Spleen (tissue), 7 donors: ENCODE measurements at regions not wholly inside any gene's neighbourhood (a gene's known extent, or its start where the extent isn't known, plus 50 kb on each side); places are given as distances from the start of the nearest gene placed in this dataset.

Experiments
- CTCF ChIP-seq, 11 experiments: fragments of 200-600 bp in 7 of 11; fragments of 450-650 bp in 4 of 11; sonication (generic) in 4 of 11; IDR thresholded peaks in 8 of 11; conservative IDR thresholded peaks in 3 of 11; 1 replicate in 7 of 11; 2 replicates in 4 of 11; pipeline versions ENCODE4 v1.4.0 to v1.8.0; 2016 to 2021; ENCODE audit warnings: antibody characterized with exemption in 11 of 11, inconsistent platforms in 4 of 11, mild to moderate bottlenecking in 1 of 11
- POLR2A ChIP-seq, 3 donors: fragments of 450-650 bp; IDR thresholded peaks; one replicate each; pipeline ENCODE4 v1.5.1; 2017; ENCODE audit warnings: antibody characterized with exemption in 3 of 3, mild to moderate bottlenecking in 1 of 3
- POLR2AphosphoS5 ChIP-seq, 3 donors: sonication (generic); formaldehyde crosslinking; IDR thresholded peaks; one replicate each; pipeline ENCODE4 v1.5.1; 2017; ENCODE audit warnings: antibody characterized with exemption in 3 of 3
- donor health status: DM: no; HTN: no; CAD: no; lungs with moderate emphysema.
- donor health status: DM: no; HTN: no; CAD: no.
- donor health status: DM: no; HTN: no; CAD: no.

GRCh38 chr2:12642332-12642731, 74.4 kb upstream of the TRIB2 start:
- TF ChIP-seq CTCF (IDR thresholded peaks at IDR 0.05 in 8 of 11, conservative IDR thresholded peaks at IDR 0.05 in 3 of 11) (no peak), POLR2A (IDR thresholded peaks at IDR 0.05) (no peak), POLR2AphosphoS5 (IDR thresholded peaks at IDR 0.05) (no peak)
